ENCODE measurements at regions not wholly inside any gene's neighbourhood (a gene's known extent, or its start where the extent isn't known, plus 50 kb on each side); places are given as distances from the start of the nearest gene placed in this dataset.

GRCh38 chr10:64444163-64444562 lies 923.0 kb downstream of the REEP3 start:
- no peaks in the 10 kb centered on the region for H3K27me3 Mint-ChIP-seq (ENCODE audit: low read depth in 2 of 2)
- no peak overlapping the region for H3K4me3 Mint-ChIP-seq
- DNase-seq (no peak), ATAC-seq (no peak)
- H3K27me3 ChIP-seq (ENCODE audit: control insufficient read depth, insufficient read depth, low read length): no peaks in the 10 kb centered on the region
- no peaks in the 10 kb centered on the region for H3K36me3 Mint-ChIP-seq
- H3K9me3 ChIP-seq (ENCODE audit: control insufficient read depth, insufficient read depth, low read length): no peaks in the 10 kb centered on the region
- intact Hi-C loops (cut with micrococcal nuclease): no loop called here
- no peaks in the 10 kb centered on the region for H3K4me1 ChIP-seq (ENCODE audit: control insufficient read depth, insufficient read depth, low read length)
- H3K27ac ChIP-seq (ENCODE audit: low read length): no peak overlapping the region
- H3K4me1 Mint-ChIP-seq: no peaks in the 10 kb centered on the region
- no peak overlapping the region for H3K27ac Mint-ChIP-seq
- TF ChIP-seq, protein P1, sequence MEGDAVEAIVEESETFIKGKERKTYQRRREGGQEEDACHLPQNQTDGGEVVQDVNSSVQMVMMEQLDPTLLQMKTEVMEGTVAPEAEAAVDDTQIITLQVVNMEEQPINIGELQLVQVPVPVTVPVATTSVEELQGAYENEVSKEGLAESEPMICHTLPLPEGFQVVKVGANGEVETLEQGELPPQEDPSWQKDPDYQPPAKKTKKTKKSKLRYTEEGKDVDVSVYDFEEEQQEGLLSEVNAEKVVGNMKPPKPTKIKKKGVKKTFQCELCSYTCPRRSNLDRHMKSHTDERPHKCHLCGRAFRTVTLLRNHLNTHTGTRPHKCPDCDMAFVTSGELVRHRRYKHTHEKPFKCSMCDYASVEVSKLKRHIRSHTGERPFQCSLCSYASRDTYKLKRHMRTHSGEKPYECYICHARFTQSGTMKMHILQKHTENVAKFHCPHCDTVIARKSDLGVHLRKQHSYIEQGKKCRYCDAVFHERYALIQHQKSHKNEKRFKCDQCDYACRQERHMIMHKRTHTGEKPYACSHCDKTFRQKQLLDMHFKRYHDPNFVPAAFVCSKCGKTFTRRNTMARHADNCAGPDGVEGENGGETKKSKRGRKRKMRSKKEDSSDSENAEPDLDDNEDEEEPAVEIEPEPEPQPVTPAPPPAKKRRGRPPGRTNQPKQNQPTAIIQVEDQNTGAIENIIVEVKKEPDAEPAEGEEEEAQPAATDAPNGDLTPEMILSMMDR (IDR thresholded peaks at IDR 0.05): no peak
- H3K36me3 ChIP-seq (ENCODE audit: control insufficient read depth, insufficient read depth, low read length): no peaks in the 10 kb centered on the region
- no peak overlapping the region for H3K4me3 ChIP-seq (ENCODE audit: low read length)
- peaks cover 12% of the 10 kb centered on the region in 2 donors for H3K9me3 Mint-ChIP-seq

DNA sequence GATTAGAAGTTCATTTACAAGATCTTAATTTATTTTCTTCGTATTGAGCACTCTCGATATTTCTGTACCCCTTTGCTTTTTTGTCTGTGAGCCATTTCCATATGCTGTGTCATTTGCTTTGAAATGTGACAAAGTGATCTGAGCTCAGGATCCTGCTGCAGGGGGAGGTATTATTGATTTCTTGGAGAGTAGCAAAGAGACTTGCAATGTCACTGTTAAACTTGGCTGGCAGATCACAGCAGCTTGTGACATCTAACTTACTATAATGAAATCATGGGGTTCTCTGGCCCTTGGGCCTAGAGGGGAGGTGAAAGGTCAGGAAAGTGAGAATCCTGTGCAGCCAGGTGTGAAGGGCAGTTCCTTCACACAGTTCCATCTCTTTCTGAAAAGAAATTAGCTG lies 923.4 kb downstream of the REEP3 start:
- Mint-ChIP-seq H3K36me3 (no peaks in the 10 kb centered on the region), H3K9me3 (peaks cover 9% of the 10 kb centered on the region in 2 donors), H3K4me3 (no peak overlapping the region), H3K27me3 (ENCODE audit: low read depth in 2 of 2) (no peaks in the 10 kb centered on the region), H3K4me1 (no peaks in the 10 kb centered on the region), H3K27ac (no peak overlapping the region)
- ATAC-seq (no peak), DNase-seq (no peak)
- Histone ChIP-seq H3K4me1 (ENCODE audit: control insufficient read depth, insufficient read depth, low read length) (no peaks in the 10 kb centered on the region), H3K27ac (ENCODE audit: low read length) (no peak overlapping the region), H3K9me3 (ENCODE audit: control insufficient read depth, insufficient read depth, low read length) (no peaks in the 10 kb centered on the region), H3K4me3 (ENCODE audit: low read length) (no peak overlapping the region), H3K27me3 (ENCODE audit: control insufficient read depth, insufficient read depth, low read length) (no peaks in the 10 kb centered on the region), H3K36me3 (ENCODE audit: control insufficient read depth, insufficient read depth, low read length) (no peaks in the 10 kb centered on the region)
- TF ChIP-seq, protein P1 (IDR thresholded peaks at IDR 0.05): no peak
- intact Hi-C loops (cut with micrococcal nuclease): no loop called here
- WGBS (ENCODE audit: insufficient coverage): 95% methylated on average over 2 of the region's 2 CpGs

- Mint-ChIP-seq H3K36me3 (no peaks in the 10 kb centered on the region), H3K9me3 (peaks cover 0 to 4% of the 10 kb centered on the region in 2 donors), H3K27me3 (ENCODE audit: low read depth in 2 of 2) (no peaks in the 10 kb centered on the region), H3K4me1 (no peaks in the 10 kb centered on the region), H3K27ac (no peak overlapping the region), H3K4me3 (no peak overlapping the region)
- H3K36me3 ChIP-seq (ENCODE audit: control insufficient read depth, insufficient read depth, low read length): no peaks in the 10 kb centered on the region
- intact Hi-C loops (cut with micrococcal nuclease): no loop called here
- DNase-seq: no peak
- TF ChIP-seq, protein P1 (IDR thresholded peaks at IDR 0.05): no peak
- H3K4me3 ChIP-seq (ENCODE audit: low read length): no peak overlapping the region
- no peaks in the 10 kb centered on the region for H3K4me1 ChIP-seq (ENCODE audit: control insufficient read depth, insufficient read depth, low read length)
- no peak overlapping the region for H3K27ac ChIP-seq (ENCODE audit: low read length)
- no peak for ATAC-seq
- H3K9me3 ChIP-seq (ENCODE audit: control insufficient read depth, insufficient read depth, low read length): no peaks in the 10 kb centered on the region
- H3K27me3 ChIP-seq (ENCODE audit: control insufficient read depth, insufficient read depth, low read length): no peaks in the 10 kb centered on the region
Observed at GRCh38 chr10:64449603-64450002, 928.4 kb downstream of the REEP3 start.

GRCh38 chr10:64450312-64450711 lies 929.1 kb downstream of the REEP3 start:
- intact Hi-C loops (cut with micrococcal nuclease): no loop called here
- ATAC-seq: no peak
- H3K27ac Mint-ChIP-seq: no peak overlapping the region
- H3K27me3 Mint-ChIP-seq (ENCODE audit: low read depth in 2 of 2): no peaks in the 10 kb centered on the region
- TF ChIP-seq, protein P1 (IDR thresholded peaks at IDR 0.05): no peak
- DNase-seq: no peak
- Histone ChIP-seq H3K27ac (ENCODE audit: low read length) (no peak overlapping the region), H3K4me1 (ENCODE audit: control insufficient read depth, insufficient read depth, low read length) (no peaks in the 10 kb centered on the region), H3K27me3 (ENCODE audit: control insufficient read depth, insufficient read depth, low read length) (no peaks in the 10 kb centered on the region), H3K36me3 (ENCODE audit: control insufficient read depth, insufficient read depth, low read length) (no peaks in the 10 kb centered on the region), H3K9me3 (ENCODE audit: control insufficient read depth, insufficient read depth, low read length) (no peaks in the 10 kb centered on the region), H3K4me3 (ENCODE audit: low read length) (no peak overlapping the region)
- 67% methylated on average over 1 of the region's 1 CpG for WGBS (ENCODE audit: insufficient coverage)
- H3K4me1 Mint-ChIP-seq: no peaks in the 10 kb centered on the region
- H3K36me3 Mint-ChIP-seq: no peaks in the 10 kb centered on the region
- H3K4me3 Mint-ChIP-seq: no peak overlapping the region
- H3K9me3 Mint-ChIP-seq: peaks cover 0 to 4% of the 10 kb centered on the region in 2 donors

All from natural killer cell (primary cell).